Sciatic nerve (tissue), 2 donors: ENCODE measurements at regions not wholly inside any gene's neighbourhood (a gene's known extent, or its start where the extent isn't known, plus 50 kb on each side); places are given as distances from the start of the nearest gene placed in this dataset.

ENCODE experiments used
- ATAC-seq: fragments of 200-7000 bp; cut with Tn5 transposase; one replicate; pipeline ENCODE4 v1.9.1; 2020; ENCODE audit warnings: mild to moderate bottlenecking, moderate library complexity
- DNase-seq: peaks from one replicate; pipeline ENCODE4 v3.0.0-alpha.2; 2020; ENCODE audit warnings: low spot score
- intact Hi-C: fragments of 100-400 bp; cut with DNase I; formaldehyde crosslinking; loops from one replicate; pipeline ENCODE4 v1.14.2; 2022
- donor health status: DM: no; HTN: no; CAD: no.
- donor health status: DM: no; HTN: no; CAD: no.

GRCh38 chr18:77857678-77858655, 608.3 kb downstream of the GALR1 start:
- intact Hi-C loops, result no loop called here
- no peak for DNase-seq
- ATAC-seq, result no peak

GRCh38 chr18:77859634-77860033, 610.0 kb downstream of the GALR1 start:
- intact Hi-C loops, result no loop called here
- no peak for ATAC-seq
- no peak for DNase-seq

- intact Hi-C loops, result no loop called here
- ATAC-seq (no peak), DNase-seq (no peak)
Measured at GRCh38 chr18:77862066-77862757, 612.6 kb downstream of the GALR1 start.

- no peak for DNase-seq
- ATAC-seq, result no peak
- intact Hi-C loops, result no loop called here
Measured at GRCh38 chr18:77865853-77866252, 616.2 kb downstream of the GALR1 start.

GRCh38 chr18:77866351-77866750, 616.7 kb downstream of the GALR1 start:
- no peak for ATAC-seq
- DNase-seq, result no peak
- intact Hi-C loops, result no loop called here

GRCh38 chr18:77870199-77870598, 620.6 kb downstream of the GALR1 start:
- DNase-seq (no peak), ATAC-seq (no peak)
- intact Hi-C loops, result no loop called here

GRCh38 chr18:77870894-77871293, 621.2 kb downstream of the GALR1 start:
- DNase-seq (no peak), ATAC-seq (no peak)
- intact Hi-C loops, result no loop called here

GRCh38 chr18:77872166-77872565, 622.5 kb downstream of the GALR1 start:
- ATAC-seq, result no peak
- intact Hi-C loops, result no loop called here

GRCh38 chr18:77876319-77876865, 626.7 kb downstream of the GALR1 start:
- intact Hi-C loops, result no loop called here
- ATAC-seq (no peak), DNase-seq (no peak)

More at GRCh38 chr18:77872166-77872565, 622.5 kb downstream of the GALR1 start:
- DNase-seq, result no peak

- no peak for ATAC-seq
- DNase-seq, result no peak
- intact Hi-C loops, result no loop called here
Measured at GRCh38 chr18:77879829-77880228, 630.2 kb downstream of the GALR1 start.

GRCh38 chr18:77884454-77884853, 634.8 kb downstream of the GALR1 start:
- DNase-seq, result no peak
- ATAC-seq, result no peak
- intact Hi-C loops, result no loop called here

- no peak for ATAC-seq
- no peak for DNase-seq
- intact Hi-C loops, result no loop called here
Measured at GRCh38 chr18:77894060-77894459, 644.4 kb downstream of the GALR1 start.

GRCh38 chr18:77895250-77895649, 645.6 kb downstream of the GALR1 start:
- ATAC-seq (no peak), DNase-seq (no peak)
- intact Hi-C loops, result no loop called here

- peak; percentile 46 for ATAC-seq
- no peak for DNase-seq
- intact Hi-C loops, result no loop called here
Measured at GRCh38 chr18:77896586-77897252, 647.1 kb downstream of the GALR1 start.

- intact Hi-C loops, result no loop called here
- DNase-seq (no peak), ATAC-seq (no peak)
Measured at GRCh38 chr18:77897606-77898005, 648.0 kb downstream of the GALR1 start.

- intact Hi-C loops, result no loop called here
- DNase-seq, result no peak
Measured at GRCh38 chr18:77899972-77900754, 650.5 kb downstream of the GALR1 start.

GRCh38 chr18:77905011-77905410, 655.4 kb downstream of the GALR1 start:
- intact Hi-C loops, result no loop called here
- ATAC-seq (no peak), DNase-seq (no peak)

More at GRCh38 chr18:77899972-77900754, 650.5 kb downstream of the GALR1 start:
- ATAC-seq, result peak; percentile 61

- intact Hi-C loops, result no loop called here
- ATAC-seq, result peak; percentile 34
- DNase-seq, result no peak
Measured at GRCh38 chr18:77905449-77906055, 655.9 kb downstream of the GALR1 start.
